Karpas-422 (cell line): ENCODE measurements at regions not wholly inside any gene's neighbourhood (a gene's known extent, or its start where the extent isn't known, plus 50 kb on each side); places are given as distances from the start of the nearest gene placed in this dataset.

Experiments
- DNase-seq: peaks from one replicate; pipeline ENCODE4 v3.0.0-alpha.2; 2015
- H2AFZ ChIP-seq: fragments of 200-600 bp; sonication (generic); 2 replicates; pipeline ENCODE4 v1.6.1; 2014; ENCODE audit warnings: antibody characterized with exemption, low read length, mixed read lengths
- H3K27ac ChIP-seq: fragments of 200-600 bp; sonication (generic); 2 replicates; pipeline ENCODE4 v1.5.1; 2014; ENCODE audit warnings: mild to moderate bottlenecking, low read length, moderate library complexity
- H3K27me3 ChIP-seq: fragments of 200-600 bp; sonication (generic); 2 replicates; pipeline ENCODE4 v1.6.1; 2014; ENCODE audit warnings: low read length, mixed read lengths
- H3K36me3 ChIP-seq: fragments of 200-600 bp; sonication (generic); 2 replicates; pipeline ENCODE4 v1.6.1; 2014; ENCODE audit warnings: low read length, mixed read lengths; ENCODE audit not compliant: insufficient read depth
- H3K4me1 ChIP-seq: fragments of 200-600 bp; sonication (generic); 2 replicates; pipeline ENCODE4 v1.6.1; 2014; ENCODE audit warnings: mild to moderate bottlenecking, low read length, mixed read lengths
- H3K4me2 ChIP-seq: fragments of 200-600 bp; sonication (generic); 2 replicates; pipeline ENCODE4 v1.6.1; 2014; ENCODE audit warnings: low read length, low read depth, mild to moderate bottlenecking; ENCODE audit not compliant: poor library complexity, severe bottlenecking
- H3K4me3 ChIP-seq: fragments of 200-600 bp; sonication (generic); 2 replicates; pipeline ENCODE4 v1.5.1; 2014; ENCODE audit warnings: mild to moderate bottlenecking, antibody characterized with exemption, low read length, mixed read lengths
- H3K79me2 ChIP-seq: fragments of 200-600 bp; sonication (generic); 2 replicates; pipeline ENCODE4 v1.6.1; 2014; ENCODE audit warnings: mild to moderate bottlenecking, low read length, mixed read lengths
- H3K9ac ChIP-seq: fragments of 200-600 bp; sonication (generic); 2 replicates; pipeline ENCODE4 v1.6.0; 2014; ENCODE audit warnings: low read length
- H3K9me2 ChIP-seq: fragments of 200-600 bp; sonication (generic), shearing (Covaris generic); replicated peaks from 2 replicates; pipeline ENCODE4 v1.6.0; 2014; ENCODE audit warnings: mild to moderate bottlenecking, low read length, moderate library complexity; ENCODE audit not compliant: insufficient read depth
- H3K9me3 ChIP-seq: fragments of 300-700, 200-600 bp; sonication (generic); 2 replicates; pipeline ENCODE4 v1.6.1; 2014; ENCODE audit warnings: low read length, mixed read lengths
- H4K20me1 ChIP-seq: fragments of 200-600 bp; sonication (generic); 2 replicates; pipeline ENCODE4 v1.6.1; 2014; ENCODE audit warnings: mild to moderate bottlenecking, antibody characterized with exemption, low read length, low read depth; ENCODE audit not compliant: insufficient read depth

DNA sequence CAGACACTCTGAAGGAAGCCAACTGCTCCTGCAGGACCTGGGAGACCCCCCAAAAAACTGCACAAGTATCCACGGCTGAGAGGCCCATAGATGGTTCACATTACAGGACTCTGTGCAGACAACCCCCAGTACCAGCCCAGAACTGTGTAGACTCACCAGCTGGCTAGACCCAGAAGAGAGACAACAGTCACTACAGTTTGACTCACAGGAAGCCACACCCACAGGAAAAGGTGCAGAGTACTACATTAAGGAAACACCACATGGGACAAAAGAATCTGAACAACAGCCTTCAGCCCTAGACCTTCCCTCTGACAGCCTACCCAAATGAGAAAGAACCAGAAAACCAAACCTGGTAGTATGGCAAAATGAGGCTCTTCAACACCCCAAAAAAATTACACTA is 281.2 kb upstream of the RGMB start:
- Histone ChIP-seq H3K9ac (no peak overlapping the region), H2AFZ (no peak overlapping the region), H3K27me3 (no peaks in the 10 kb centered on the region), H3K79me2 (no peaks in the 10 kb centered on the region), H3K9me3 (no peaks in the 10 kb centered on the region), H3K9me2 (no peaks in the 10 kb centered on the region), H3K4me1 (no peaks in the 10 kb centered on the region), H4K20me1 (no peaks in the 10 kb centered on the region), H3K4me3 (no peak overlapping the region), H3K27ac (no peak overlapping the region), H3K4me2 (no peak overlapping the region), H3K36me3 (no peaks in the 10 kb centered on the region)
- DNase-seq = no peak

DNA sequence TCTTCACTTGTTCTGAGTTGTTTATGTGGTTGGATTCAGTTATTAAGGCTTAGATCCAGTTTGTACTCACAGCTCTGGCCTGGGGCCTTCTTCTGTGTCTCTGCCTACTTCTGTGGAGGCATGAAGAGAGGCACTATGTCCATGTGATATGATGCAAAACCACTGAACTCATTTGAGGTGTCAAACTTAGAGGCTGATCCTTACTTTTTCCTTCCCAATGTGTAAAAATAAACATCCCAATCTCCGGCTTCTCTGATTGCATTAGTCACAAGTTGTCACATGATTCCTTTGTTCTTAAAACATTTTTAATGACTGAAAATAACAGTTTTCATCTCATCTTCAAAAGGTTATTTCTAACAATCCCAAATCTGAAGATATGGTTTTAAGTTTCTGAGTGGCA is 276.0 kb upstream of the RGMB start:
- H2AFZ ChIP-seq = no peak overlapping the region
- no peak for DNase-seq
- no peaks in the 10 kb centered on the region for H3K9me2 ChIP-seq
- no peaks in the 10 kb centered on the region for H3K27me3 ChIP-seq
- no peak overlapping the region for H3K9ac ChIP-seq
- H3K36me3 ChIP-seq = no peaks in the 10 kb centered on the region
- no peak overlapping the region for H3K4me3 ChIP-seq
- no peak overlapping the region for H3K4me2 ChIP-seq
- H3K4me1 ChIP-seq = no peaks in the 10 kb centered on the region
- H3K27ac ChIP-seq = no peak overlapping the region
- H3K79me2 ChIP-seq = no peaks in the 10 kb centered on the region
- no peaks in the 10 kb centered on the region for H4K20me1 ChIP-seq
- H3K9me3 ChIP-seq = no peaks in the 10 kb centered on the region

DNA sequence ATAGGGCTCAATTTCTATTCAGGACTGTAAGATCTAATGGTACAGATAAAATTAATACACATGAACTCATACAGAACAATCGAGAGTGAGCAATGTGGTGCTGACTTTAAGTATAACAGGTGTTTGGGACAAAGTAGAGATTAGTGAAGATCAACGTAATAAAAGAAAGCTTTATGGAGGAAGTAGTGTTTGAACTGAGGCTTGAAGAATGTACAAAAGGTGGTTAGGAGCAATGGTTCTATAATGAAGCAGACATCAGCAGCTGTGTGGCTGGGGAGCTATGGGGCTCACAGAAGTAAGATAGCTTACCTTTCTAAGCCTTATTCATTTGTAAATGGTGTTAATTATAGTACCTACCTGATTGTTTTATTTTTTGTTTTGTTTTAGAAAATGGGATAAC is 275.4 kb upstream of the RGMB start:
- Histone ChIP-seq H3K36me3 (no peaks in the 10 kb centered on the region), H2AFZ (no peak overlapping the region), H3K27me3 (no peaks in the 10 kb centered on the region), H3K27ac (no peak overlapping the region), H4K20me1 (no peaks in the 10 kb centered on the region), H3K9me3 (no peaks in the 10 kb centered on the region), H3K79me2 (no peaks in the 10 kb centered on the region), H3K9me2 (no peaks in the 10 kb centered on the region), H3K4me2 (no peak overlapping the region), H3K4me1 (no peaks in the 10 kb centered on the region), H3K4me3 (no peak overlapping the region), H3K9ac (no peak overlapping the region)
- no peak for DNase-seq

DNA sequence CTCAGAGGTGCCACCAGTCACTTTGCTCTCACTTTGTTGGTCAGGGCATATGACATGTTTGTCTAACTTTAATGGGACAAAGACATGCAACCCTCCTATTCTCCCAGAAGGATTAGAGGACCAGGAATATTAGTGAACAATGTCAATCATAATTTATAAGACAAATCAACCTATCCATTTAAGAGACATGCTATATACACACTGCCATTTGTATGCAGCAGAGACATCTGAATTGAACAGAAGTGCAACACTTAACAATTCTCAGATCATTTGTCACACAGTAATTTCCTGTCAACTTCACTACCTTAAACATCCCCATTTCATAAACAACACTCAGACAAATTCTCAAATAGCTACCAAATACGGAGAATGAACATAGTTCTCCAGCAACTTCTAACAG is 273.6 kb upstream of the RGMB start:
- H3K4me1 ChIP-seq = no peaks in the 10 kb centered on the region
- H3K9me2 ChIP-seq = no peaks in the 10 kb centered on the region
- no peak overlapping the region for H3K4me3 ChIP-seq
- no peaks in the 10 kb centered on the region for H3K9me3 ChIP-seq
- no peak overlapping the region for H2AFZ ChIP-seq
- H3K36me3 ChIP-seq = no peaks in the 10 kb centered on the region
- no peak overlapping the region for H3K4me2 ChIP-seq
- no peak for DNase-seq
- no peaks in the 10 kb centered on the region for H3K79me2 ChIP-seq
- no peak overlapping the region for H3K9ac ChIP-seq
- H3K27ac ChIP-seq = no peak overlapping the region
- no peaks in the 10 kb centered on the region for H4K20me1 ChIP-seq
- H3K27me3 ChIP-seq = no peaks in the 10 kb centered on the region

DNA sequence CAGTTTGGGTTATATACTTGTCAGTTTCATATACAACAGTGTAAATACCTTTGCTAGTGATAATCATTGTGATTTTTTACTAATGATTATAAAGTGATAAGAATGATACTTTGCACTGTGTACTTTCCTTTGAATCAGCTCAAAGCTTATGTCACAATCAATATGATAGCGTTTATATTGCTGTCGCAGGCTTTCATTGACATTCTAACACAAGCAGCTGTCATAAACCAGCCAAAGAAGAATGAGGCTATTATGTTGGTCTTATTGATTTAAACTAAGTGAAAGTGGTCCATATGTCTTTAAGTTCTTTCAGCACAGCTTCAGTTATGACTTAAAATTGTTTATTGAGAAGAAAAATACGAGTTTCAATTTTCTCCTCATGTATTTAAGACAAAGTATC is 272.7 kb upstream of the RGMB start:
- H3K79me2 ChIP-seq = no peaks in the 10 kb centered on the region
- H3K27me3 ChIP-seq = no peaks in the 10 kb centered on the region
- no peak overlapping the region for H3K4me2 ChIP-seq
- no peak overlapping the region for H3K9ac ChIP-seq
- H3K9me2 ChIP-seq = no peaks in the 10 kb centered on the region
- H4K20me1 ChIP-seq = no peaks in the 10 kb centered on the region
- no peak overlapping the region for H3K27ac ChIP-seq
- no peak overlapping the region for H3K4me3 ChIP-seq
- no peaks in the 10 kb centered on the region for H3K4me1 ChIP-seq
- no peaks in the 10 kb centered on the region for H3K9me3 ChIP-seq
- no peak overlapping the region for H2AFZ ChIP-seq
- no peak for DNase-seq
- no peaks in the 10 kb centered on the region for H3K36me3 ChIP-seq

DNA sequence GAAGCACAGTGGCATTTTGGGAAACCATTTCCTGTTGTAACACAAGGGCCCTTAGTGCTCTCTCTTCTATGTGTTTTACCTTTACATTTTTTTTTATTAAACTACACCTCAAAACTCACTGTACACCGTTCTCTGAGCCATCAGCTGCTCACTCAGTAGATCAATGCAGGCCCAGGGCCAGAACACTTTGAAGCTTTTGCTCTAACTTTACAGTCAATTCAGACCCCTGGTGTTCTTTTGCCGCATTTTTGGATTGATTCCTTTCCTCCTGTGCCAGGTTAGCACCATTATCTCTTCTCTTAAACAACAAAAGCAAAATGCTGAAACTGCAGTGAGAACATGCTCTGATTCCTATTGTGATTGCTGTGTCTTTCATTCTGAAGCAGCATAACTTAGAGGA is 269.8 kb upstream of the RGMB start:
- no peaks in the 10 kb centered on the region for H4K20me1 ChIP-seq

DNA sequence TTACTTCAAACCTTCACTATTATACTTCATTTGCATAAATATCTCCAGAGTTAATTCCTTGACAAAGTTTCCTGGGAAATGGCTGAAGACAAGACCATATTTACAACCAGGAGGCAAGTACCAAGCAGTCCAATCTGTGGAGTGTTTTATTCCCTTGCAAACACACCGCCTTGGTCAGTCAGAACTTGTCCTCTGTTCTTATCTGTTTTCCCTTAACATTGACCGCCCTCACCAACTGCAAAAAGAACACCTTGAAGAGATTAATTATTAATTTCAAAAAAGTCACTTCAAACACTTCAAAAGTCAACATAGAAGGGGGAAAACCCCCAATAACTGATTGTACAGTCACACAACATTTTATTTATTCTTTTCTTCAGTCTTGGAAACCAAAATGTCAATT is 269.0 kb upstream of the RGMB start:
- no peaks in the 10 kb centered on the region for H4K20me1 ChIP-seq
- no peak overlapping the region for H3K27ac ChIP-seq
- no peak overlapping the region for H3K4me3 ChIP-seq
- no peaks in the 10 kb centered on the region for H3K9me2 ChIP-seq
- no peak overlapping the region for H2AFZ ChIP-seq
- no peak for DNase-seq
- H3K36me3 ChIP-seq = no peaks in the 10 kb centered on the region
- H3K4me2 ChIP-seq = no peak overlapping the region
- H3K79me2 ChIP-seq = no peaks in the 10 kb centered on the region
- no peaks in the 10 kb centered on the region for H3K27me3 ChIP-seq
- no peaks in the 10 kb centered on the region for H3K9me3 ChIP-seq
- no peaks in the 10 kb centered on the region for H3K4me1 ChIP-seq
- H3K9ac ChIP-seq = no peak overlapping the region

More for the DNA sequence above, 269.8 kb upstream of the RGMB start:
- no peak overlapping the region for H3K9ac ChIP-seq
- no peaks in the 10 kb centered on the region for H3K36me3 ChIP-seq
- H3K4me3 ChIP-seq = no peak overlapping the region
- no peaks in the 10 kb centered on the region for H3K27me3 ChIP-seq
- no peak overlapping the region for H2AFZ ChIP-seq
- no peaks in the 10 kb centered on the region for H3K9me3 ChIP-seq
- no peak overlapping the region for H3K4me2 ChIP-seq
- H3K9me2 ChIP-seq = no peaks in the 10 kb centered on the region
- DNase-seq = no peak
- no peaks in the 10 kb centered on the region for H3K4me1 ChIP-seq
- H3K27ac ChIP-seq = no peak overlapping the region
- H3K79me2 ChIP-seq = no peaks in the 10 kb centered on the region

DNA sequence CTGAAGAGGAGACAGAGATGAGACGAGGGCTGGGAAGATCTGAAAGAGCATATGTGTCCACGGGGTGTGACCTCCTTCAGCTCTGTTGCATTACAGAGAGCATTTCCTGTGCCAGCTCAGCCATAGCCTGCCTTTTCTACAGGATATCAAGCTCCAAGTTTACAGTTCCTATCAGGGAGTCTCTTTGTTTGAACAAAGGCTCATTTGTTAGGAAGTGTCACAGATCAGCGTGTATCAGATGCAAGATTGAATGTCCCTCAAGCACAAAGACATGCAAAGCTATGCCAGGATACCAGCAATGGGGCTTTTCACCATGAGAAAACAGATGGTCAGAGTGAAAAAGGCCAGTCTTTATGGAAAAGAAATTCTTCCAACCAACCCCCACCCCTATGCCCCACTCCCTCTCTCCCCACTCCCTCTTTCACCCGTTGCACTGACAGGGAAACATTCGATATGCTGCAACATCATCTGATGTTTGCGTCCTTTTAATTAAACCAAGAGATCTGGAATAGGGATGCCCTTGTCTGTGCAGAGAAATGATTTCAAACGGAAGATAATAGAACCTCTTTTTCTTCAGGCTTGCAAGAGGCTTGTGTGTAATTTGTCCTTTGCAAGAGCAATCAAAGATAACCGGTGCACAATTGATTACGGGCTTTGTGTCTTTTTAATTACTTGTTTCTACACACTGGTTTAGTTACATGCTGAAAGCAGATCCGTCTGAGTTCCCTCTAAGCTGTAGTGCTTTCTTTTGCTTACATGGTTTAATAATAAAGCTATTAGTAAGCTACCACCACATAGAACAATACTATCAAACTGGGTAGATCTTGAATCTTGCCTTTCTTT is 263.1 kb upstream of the RGMB start:
- Histone ChIP-seq H2AFZ (no peak overlapping the region), H3K4me3 (no peak overlapping the region), H3K9me2 (no peaks in the 10 kb centered on the region), H3K27ac (no peak overlapping the region), H3K36me3 (no peaks in the 10 kb centered on the region), H3K9ac (no peak overlapping the region), H3K27me3 (no peaks in the 10 kb centered on the region), H3K9me3 (no peaks in the 10 kb centered on the region), H3K79me2 (no peaks in the 10 kb centered on the region), H3K4me1 (no peaks in the 10 kb centered on the region), H4K20me1 (no peaks in the 10 kb centered on the region), H3K4me2 (no peak overlapping the region)
- no peak for DNase-seq
